ENCODE measurements at regions not wholly inside any gene's neighbourhood (a gene's known extent, or its start where the extent isn't known, plus 50 kb on each side); places are given as distances from the start of the nearest gene placed in this dataset.
"Not testable (repeated sequence)": the region's sequence is repeated elsewhere in the genome, so short reads cannot be mapped to it uniquely, and the experiment has no call there.

GRCh38 chrX:96211953-96212352 lies 472.7 kb upstream of the DIAPH2 start:
- DNase-seq (no peak), FAIRE-seq (no peak)
- H3K4me1 ChIP-seq (ENCODE audit: control insufficient read depth in 3 of 3, insufficient read depth in 2 of 3, low read depth in 1 of 3, low read length in 2 of 3), result no peaks in the 10 kb centered on the region

GRCh38 chrX:96214681-96215080 lies 470.0 kb upstream of the DIAPH2 start:
- H3K27me3 ChIP-seq (ENCODE audit: control insufficient read depth in 3 of 3, insufficient read depth in 3 of 3, low read length in 3 of 3), result not testable (repeated sequence)

More at GRCh38 chrX:96211953-96212352, 472.7 kb upstream of the DIAPH2 start:
- H3K27ac ChIP-seq (ENCODE audit: low read depth in 1 of 3, low read length in 2 of 3), result no peak overlapping the region
- no peak overlapping the region for H3K4me3 ChIP-seq (ENCODE audit: low read depth in 1 of 3, low read length in 3 of 3)
- H3K9me3 ChIP-seq (ENCODE audit: control insufficient read depth in 2 of 2, insufficient read depth in 1 of 2, low read depth in 1 of 2, low read length in 1 of 2), result peaks cover 0 to 7% of the 10 kb centered on the region in 2 donors
- H3K36me3 ChIP-seq (ENCODE audit: control insufficient read depth in 3 of 3, insufficient read depth in 2 of 3, low read depth in 1 of 3, low read length in 3 of 3), result no peaks in the 10 kb centered on the region
- no peaks in the 10 kb centered on the region for H3K27me3 ChIP-seq (ENCODE audit: control insufficient read depth in 3 of 3, insufficient read depth in 3 of 3, low read length in 3 of 3)

GRCh38 chrX:96224279-96224678 lies 460.4 kb upstream of the DIAPH2 start:
- Histone ChIP-seq H3K9me3 (ENCODE audit: control insufficient read depth in 2 of 2, insufficient read depth in 1 of 2, low read depth in 1 of 2, low read length in 1 of 2) (no peaks in the 10 kb centered on the region), H3K27me3 (ENCODE audit: control insufficient read depth in 3 of 3, insufficient read depth in 3 of 3, low read length in 3 of 3) (no peaks in the 10 kb centered on the region), H3K27ac (ENCODE audit: low read depth in 1 of 3, low read length in 2 of 3) (no peak overlapping the region), H3K4me1 (ENCODE audit: control insufficient read depth in 3 of 3, insufficient read depth in 2 of 3, low read depth in 1 of 3, low read length in 2 of 3) (no peaks in the 10 kb centered on the region), H3K4me3 (ENCODE audit: low read depth in 1 of 3, low read length in 3 of 3) (no peak overlapping the region), H3K36me3 (ENCODE audit: control insufficient read depth in 3 of 3, insufficient read depth in 2 of 3, low read depth in 1 of 3, low read length in 3 of 3) (no peaks in the 10 kb centered on the region)
- DNase-seq (no peak), FAIRE-seq (no peak)
- 36 to 58% (median 56%) methylated on average over 3 of the region's 3 CpGs for WGBS, 3 donors

More at GRCh38 chrX:96214681-96215080, 470.0 kb upstream of the DIAPH2 start:
- not testable (repeated sequence) for H3K27ac ChIP-seq (ENCODE audit: low read depth in 1 of 3, low read length in 2 of 3); H3K9me3 ChIP-seq (ENCODE audit: control insufficient read depth in 2 of 2, insufficient read depth in 1 of 2, low read depth in 1 of 2, low read length in 1 of 2); H3K36me3 ChIP-seq (ENCODE audit: control insufficient read depth in 3 of 3, insufficient read depth in 2 of 3, low read depth in 1 of 3, low read length in 3 of 3); H3K4me1 ChIP-seq (ENCODE audit: control insufficient read depth in 3 of 3, insufficient read depth in 2 of 3, low read depth in 1 of 3, low read length in 2 of 3); DNase-seq; FAIRE-seq; H3K4me3 ChIP-seq (ENCODE audit: low read depth in 1 of 3, low read length in 3 of 3)
- 88 to 94% (median 91%) methylated on average over 4 of the region's 4 CpGs for WGBS, 3 donors

- FAIRE-seq (no peak), DNase-seq (peak in 1 of 2 donors; percentile 6)
- H3K4me3 ChIP-seq (ENCODE audit: low read depth in 1 of 3, low read length in 3 of 3), result no peak overlapping the region
- no peaks in the 10 kb centered on the region for H3K4me1 ChIP-seq (ENCODE audit: control insufficient read depth in 3 of 3, insufficient read depth in 2 of 3, low read depth in 1 of 3, low read length in 2 of 3)
- H3K9me3 ChIP-seq (ENCODE audit: control insufficient read depth in 2 of 2, insufficient read depth in 1 of 2, low read depth in 1 of 2, low read length in 1 of 2), result no peaks in the 10 kb centered on the region
- no peaks in the 10 kb centered on the region for H3K27me3 ChIP-seq (ENCODE audit: control insufficient read depth in 3 of 3, insufficient read depth in 3 of 3, low read length in 3 of 3)
- peak overlapping the region in 1 of 3 donors; percentile 38 for H3K27ac ChIP-seq (ENCODE audit: low read depth in 1 of 3, low read length in 2 of 3)
- 44 to 71% (median 48%) methylated on average over 3 of the region's 3 CpGs for WGBS, 3 donors
- H3K36me3 ChIP-seq (ENCODE audit: control insufficient read depth in 3 of 3, insufficient read depth in 2 of 3, low read depth in 1 of 3, low read length in 3 of 3), result no peaks in the 10 kb centered on the region
These were observed 439.7 kb upstream of the DIAPH2 start for GRCh38 chrX:96244955-96245354.

GRCh38 chrX:96246436-96246835 lies 438.2 kb upstream of the DIAPH2 start:
- Histone ChIP-seq H3K36me3 (ENCODE audit: control insufficient read depth in 3 of 3, insufficient read depth in 2 of 3, low read depth in 1 of 3, low read length in 3 of 3) (no peaks in the 10 kb centered on the region), H3K9me3 (ENCODE audit: control insufficient read depth in 2 of 2, insufficient read depth in 1 of 2, low read depth in 1 of 2, low read length in 1 of 2) (no peaks in the 10 kb centered on the region), H3K27ac (ENCODE audit: low read depth in 1 of 3, low read length in 2 of 3) (no peak overlapping the region), H3K27me3 (ENCODE audit: control insufficient read depth in 3 of 3, insufficient read depth in 3 of 3, low read length in 3 of 3) (no peaks in the 10 kb centered on the region), H3K4me1 (ENCODE audit: control insufficient read depth in 3 of 3, insufficient read depth in 2 of 3, low read depth in 1 of 3, low read length in 2 of 3) (no peaks in the 10 kb centered on the region), H3K4me3 (ENCODE audit: low read depth in 1 of 3, low read length in 3 of 3) (no peak overlapping the region)
- no peak for DNase-seq
- no peak for FAIRE-seq
